HEK293T (cell line): ENCODE measurements at regions not wholly inside any gene's neighbourhood (a gene's known extent, or its start where the extent isn't known, plus 50 kb on each side); places are given as distances from the start of the nearest gene placed in this dataset.
A peak's percentile ranks its signal among the peaks of the same experiment; 100 is the strongest.

ENCODE experiments used
- CTCF ChIA-PET: fragments of 350-600 bp; formaldehyde crosslinking; extraction: SDS; loops from one replicate; lab custom pipeline; 2021; ENCODE audit warnings: antibody characterized with exemption, inconsistent platforms; lab: Yijun Ruan, JAX
- POLR2A ChIA-PET: fragments of 350-600 bp; formaldehyde crosslinking; extraction: SDS; loops from one replicate; lab custom pipeline; 2020; ENCODE audit warnings: antibody characterized with exemption, inconsistent platforms; lab: Yijun Ruan, JAX
- DNase-seq: peaks from one replicate; pipeline ENCODE4 v3.0.0; 2012; ENCODE audit warnings: mixed read lengths; ENCODE audit errors: extremely low spot score
- ARNT ChIP-seq: fragments of 450-650 bp; IDR thresholded peaks from 2 replicates; pipeline ENCODE4 v1.6.1; 2017; ENCODE audit warnings: mild to moderate bottlenecking
- BHLHE40 ChIP-seq: fragments of 450-650 bp; IDR thresholded peaks from 2 replicates; pipeline ENCODE4 v1.6.1; 2016; ENCODE audit warnings: mild to moderate bottlenecking, moderate library complexity, borderline replicate concordance
- CTBP1 ChIP-seq: fragments of 450-650 bp; IDR thresholded peaks from 2 replicates; pipeline ENCODE4 v1.6.1; 2016; ENCODE audit warnings: borderline replicate concordance
- ELF4 ChIP-seq: fragments of 450-650 bp; IDR thresholded peaks from 2 replicates; pipeline ENCODE4 v1.6.1; 2017; ENCODE audit warnings: antibody characterized with exemption
- FOXA1 ChIP-seq: fragments of 450-650 bp; IDR thresholded peaks from 2 replicates; pipeline ENCODE4 v1.6.1; 2016; ENCODE audit warnings: mild to moderate bottlenecking
- FOXK2 ChIP-seq: fragments of 450-650 bp; IDR thresholded peaks from 2 replicates; pipeline ENCODE4 v1.6.1; 2016; ENCODE audit warnings: mild to moderate bottlenecking
- FOXM1 ChIP-seq: fragments of 450-650 bp; IDR thresholded peaks from 2 replicates; pipeline ENCODE4 v1.6.1; 2017; ENCODE audit warnings: mild to moderate bottlenecking, borderline replicate concordance
- HDGF ChIP-seq: fragments of 450-650 bp; IDR thresholded peaks from 2 replicates; pipeline ENCODE4 v1.6.1; 2017; ENCODE audit warnings: antibody characterized with exemption, borderline replicate concordance
- L3MBTL2 ChIP-seq: fragments of 450-650 bp; conservative IDR thresholded peaks from 2 replicates; pipeline ENCODE4 v1.6.1; 2016; ENCODE audit warnings: mild to moderate bottlenecking
- LEF1 ChIP-seq: fragments of 450-650 bp; IDR thresholded peaks from 2 replicates; pipeline ENCODE4 v1.6.1; 2017; ENCODE audit warnings: mild to moderate bottlenecking, borderline replicate concordance
- NFRKB ChIP-seq: fragments of 450-650 bp; IDR thresholded peaks from 2 replicates; pipeline ENCODE4 v1.6.1; 2016; ENCODE audit warnings: mild to moderate bottlenecking, moderate library complexity
- SP1 ChIP-seq: fragments of 450-650 bp; IDR thresholded peaks from 2 replicates; pipeline ENCODE4 v1.6.1; 2017
- SUZ12 ChIP-seq: fragments of 450-650 bp; IDR thresholded peaks from 2 replicates; pipeline ENCODE4 v1.6.1; 2016; ENCODE audit warnings: mild to moderate bottlenecking
- TARDBP ChIP-seq: fragments of 450-650 bp; IDR thresholded peaks from 2 replicates; pipeline ENCODE4 v1.6.1; 2016
- ZNF384 ChIP-seq: fragments of 450-650 bp; IDR thresholded peaks from 2 replicates; pipeline ENCODE4 v1.6.1; 2016
- TF ChIP-seq, protein P1 (sequence below): fragments of 450-650 bp; IDR thresholded peaks from 2 replicates; pipeline ENCODE4 v1.6.1; 2016

DNA sequence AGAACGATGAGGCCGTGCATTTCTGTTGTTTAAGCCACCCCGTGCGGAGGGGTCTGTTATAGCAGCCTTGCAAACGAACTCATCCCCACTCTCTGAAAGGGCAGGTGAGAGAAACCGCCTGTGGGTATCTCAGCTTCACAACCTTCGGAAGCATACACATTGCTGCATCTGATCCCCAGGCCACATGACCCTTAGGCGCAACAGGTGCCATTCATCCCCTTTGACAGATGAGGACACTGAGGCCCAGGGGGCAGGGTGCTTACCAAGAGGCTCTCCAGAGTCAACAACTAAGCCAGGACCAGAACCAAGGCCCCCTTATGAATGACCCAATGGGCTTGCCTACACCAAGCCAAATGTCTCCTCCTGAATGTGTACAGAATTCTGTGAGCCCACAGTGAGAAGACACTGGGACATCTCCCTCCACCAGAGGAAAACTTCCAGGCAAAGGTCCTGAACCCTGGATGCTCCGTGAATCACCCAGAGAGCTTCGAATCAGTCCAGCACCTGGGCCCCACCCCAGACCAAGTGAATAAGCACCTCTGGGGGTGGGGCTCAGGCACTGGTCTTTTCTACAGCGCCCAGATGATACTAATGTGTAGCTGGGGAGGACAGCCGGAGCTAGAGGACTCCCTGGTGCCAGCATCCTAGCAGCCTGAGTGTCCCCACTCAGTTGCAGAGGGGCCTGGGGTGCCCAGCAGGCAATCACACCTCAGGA, 83.2 kb downstream of the BUD13 start:
- DNase-seq, result no peak
- TF ChIP-seq HDGF (no peak), FOXA1 (no peak), CTBP1 (no peak), L3MBTL2 (no peak), ELF4 (no peak), NFRKB (no peak), LEF1 (no peak), FOXK2 (no peak), FOXM1 (no peak), SP1 (no peak), BHLHE40 (no peak)
- TF ChIP-seq, protein P1, sequence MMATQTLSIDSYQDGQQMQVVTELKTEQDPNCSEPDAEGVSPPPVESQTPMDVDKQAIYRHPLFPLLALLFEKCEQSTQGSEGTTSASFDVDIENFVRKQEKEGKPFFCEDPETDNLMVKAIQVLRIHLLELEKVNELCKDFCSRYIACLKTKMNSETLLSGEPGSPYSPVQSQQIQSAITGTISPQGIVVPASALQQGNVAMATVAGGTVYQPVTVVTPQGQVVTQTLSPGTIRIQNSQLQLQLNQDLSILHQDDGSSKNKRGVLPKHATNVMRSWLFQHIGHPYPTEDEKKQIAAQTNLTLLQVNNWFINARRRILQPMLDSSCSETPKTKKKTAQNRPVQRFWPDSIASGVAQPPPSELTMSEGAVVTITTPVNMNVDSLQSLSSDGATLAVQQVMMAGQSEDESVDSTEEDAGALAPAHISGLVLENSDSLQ, result no peak
- ChIA-PET POLR2A (no interaction called here), CTCF (interaction anchor here (0.6 to 1.0 kb wide), 2 partner anchors 24 to 482 kb away, joined by 3 to 4 read pairs; no protein-coding TSS in a partner anchor)

DNA sequence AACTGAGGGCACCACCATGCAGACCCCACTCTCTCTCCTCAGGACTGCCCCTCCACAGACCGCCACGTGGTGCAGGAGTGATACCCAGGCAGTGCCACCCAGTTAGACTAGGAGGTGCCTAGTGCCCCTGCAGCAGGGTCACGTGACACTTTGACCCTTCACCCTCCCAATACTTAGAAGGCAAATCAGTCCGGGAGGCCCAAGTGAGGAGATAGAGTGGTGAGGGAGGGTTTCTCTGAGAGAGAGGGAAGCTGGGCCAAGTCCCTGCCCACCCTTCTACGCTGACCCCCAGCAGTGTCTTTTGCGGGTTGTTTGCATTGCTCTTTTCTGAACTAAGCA, 84.6 kb downstream of the BUD13 start:
- TF ChIP-seq ELF4 (no peak), SUZ12 (no peak), CTBP1 (no peak), HDGF (no peak), LEF1 (no peak), L3MBTL2 (no peak), FOXA1 (no peak), NFRKB (no peak), ZNF384 (no peak), FOXM1 (no peak), SP1 (no peak), TARDBP (no peak), BHLHE40 (no peak), ARNT (no peak), FOXK2 (no peak)
- TF ChIP-seq, protein P1, result no peak
- DNase-seq, result peak; percentile 3
- CTCF ChIA-PET, result no interaction called here
- POLR2A ChIA-PET, result no interaction called here

DNA sequence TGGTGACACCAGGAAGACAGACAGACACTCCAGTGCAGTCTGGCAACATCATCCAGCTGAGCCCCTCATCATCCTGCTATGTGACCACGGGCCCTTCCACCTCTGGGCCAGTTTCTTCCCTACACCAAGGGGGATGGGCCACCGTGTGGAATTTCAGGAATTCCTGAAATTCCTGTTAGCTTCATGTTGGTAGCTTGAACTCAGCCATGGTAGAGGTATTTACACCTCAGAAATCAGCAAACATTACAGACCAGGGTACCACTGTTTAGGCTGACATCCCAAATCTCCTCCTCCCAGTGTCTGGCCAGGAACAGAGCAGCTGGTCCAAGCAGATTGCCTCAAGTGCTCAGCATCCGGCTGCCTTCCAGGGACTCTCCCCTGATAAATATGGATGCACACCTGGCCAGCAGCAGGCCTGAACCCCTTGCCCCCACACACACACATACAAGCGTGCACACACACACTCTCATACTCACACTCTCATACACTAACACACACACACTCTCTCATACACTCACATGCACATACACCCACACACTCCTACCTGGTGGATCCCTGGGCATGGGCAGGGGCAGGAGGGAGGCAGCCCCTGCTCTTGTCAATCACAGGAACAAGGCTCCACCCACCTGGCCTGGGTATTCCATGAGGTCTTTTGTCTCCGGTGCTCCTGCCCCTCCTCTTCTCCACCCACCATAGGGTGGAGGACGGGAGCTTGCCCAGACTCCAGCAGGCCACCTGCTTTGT, 85.2 kb downstream of the BUD13 start:
- DNase-seq, result peak; percentile 3
- ChIA-PET CTCF (no interaction called here), POLR2A (no interaction called here)
- TF ChIP-seq FOXM1, result no peak
- no peak for TF ChIP-seq FOXK2
- TF ChIP-seq L3MBTL2, result no peak
- no peak for TF ChIP-seq TARDBP
- TF ChIP-seq LEF1, result no peak
- no peak for TF ChIP-seq ZNF384
- TF ChIP-seq BHLHE40, result no peak
- TF ChIP-seq NFRKB, result no peak
- TF ChIP-seq FOXA1, result no peak
- TF ChIP-seq ARNT, result no peak
- no peak for TF ChIP-seq SP1
- no peak for TF ChIP-seq ELF4
- no peak for TF ChIP-seq HDGF
- TF ChIP-seq, protein P1, result no peak
- no peak for TF ChIP-seq SUZ12
- TF ChIP-seq CTBP1, result no peak

- CTCF ChIA-PET, result no interaction called here
- POLR2A ChIA-PET, result no interaction called here
- no peak for DNase-seq
- TF ChIP-seq ELF4 (no peak), FOXM1 (no peak), SP1 (no peak), CTBP1 (no peak), FOXA1 (no peak), L3MBTL2 (no peak), BHLHE40 (no peak), LEF1 (no peak), NFRKB (no peak)
Observed at GRCh38 chr11:116686866-116687265, 85.9 kb downstream of the BUD13 start.

DNA sequence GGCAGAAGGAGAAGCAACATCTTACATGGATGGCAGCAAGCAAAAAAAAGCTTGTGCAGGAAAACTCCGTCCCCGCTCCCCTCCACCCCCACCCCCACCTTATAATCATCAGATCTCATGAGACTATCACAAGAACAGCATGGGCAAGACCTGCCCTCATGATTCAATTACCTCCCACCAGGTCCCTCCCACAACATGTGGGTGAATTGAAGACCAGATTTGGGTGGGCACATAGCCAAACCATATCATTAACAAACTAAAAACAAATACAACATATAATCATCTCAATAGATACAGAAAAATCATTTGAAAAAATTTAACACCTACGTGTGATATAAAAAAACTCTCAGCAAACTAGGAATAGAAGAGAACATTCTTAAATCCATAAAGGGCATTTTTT, 88.8 kb downstream of the BUD13 start:
- ChIA-PET POLR2A (no interaction called here), CTCF (no interaction called here)
- no peak for TF ChIP-seq SP1
- no peak for TF ChIP-seq NFRKB
- no peak for TF ChIP-seq ELF4
- TF ChIP-seq BHLHE40, result no peak
- no peak for DNase-seq
